ENCODE measurements at regions not wholly inside any gene's neighbourhood (a gene's known extent, or its start where the extent isn't known, plus 50 kb on each side); places are given as distances from the start of the nearest gene placed in this dataset.
A peak's percentile ranks its signal among the peaks of the same experiment; 100 is the strongest.

DNA sequence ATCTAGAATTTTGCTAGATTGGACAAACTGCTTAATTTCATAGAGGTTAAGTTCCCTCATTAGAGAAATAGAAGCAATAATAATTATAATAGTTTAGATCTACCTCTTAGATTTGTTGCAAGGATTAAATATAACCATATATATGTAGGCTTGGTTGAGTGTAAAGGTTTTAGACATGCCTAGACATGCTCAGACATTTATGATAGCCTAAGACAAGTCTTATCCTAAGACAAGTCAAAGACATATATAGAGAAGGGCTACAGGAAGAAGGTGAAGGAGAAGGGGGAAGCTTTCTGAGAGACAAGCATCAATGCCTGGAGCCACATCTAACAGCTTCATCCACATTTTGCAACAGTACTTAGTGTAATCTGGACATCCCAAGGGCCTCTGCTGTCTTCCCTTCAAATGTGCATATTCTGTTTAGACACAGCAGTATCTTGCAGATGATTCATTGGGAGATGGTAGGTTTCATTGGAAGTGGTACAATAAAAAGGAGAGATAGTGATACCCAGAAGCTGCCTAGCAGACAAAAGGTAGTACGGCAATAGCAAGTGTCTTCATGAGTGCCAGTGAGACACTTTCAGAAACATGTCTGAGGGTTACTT, 146.5 kb downstream of the HGF start:
- no peak for DNase-seq (ENCODE audit: low read depth)
- in situ Hi-C loops (cut with HindIII; ENCODE audit: low sequenced_read_pairs), result no loop called here
- H3K4me3 ChIP-seq (ENCODE audit: low read depth, low read length), result no peak overlapping the region
- TF ChIP-seq, protein P1, sequence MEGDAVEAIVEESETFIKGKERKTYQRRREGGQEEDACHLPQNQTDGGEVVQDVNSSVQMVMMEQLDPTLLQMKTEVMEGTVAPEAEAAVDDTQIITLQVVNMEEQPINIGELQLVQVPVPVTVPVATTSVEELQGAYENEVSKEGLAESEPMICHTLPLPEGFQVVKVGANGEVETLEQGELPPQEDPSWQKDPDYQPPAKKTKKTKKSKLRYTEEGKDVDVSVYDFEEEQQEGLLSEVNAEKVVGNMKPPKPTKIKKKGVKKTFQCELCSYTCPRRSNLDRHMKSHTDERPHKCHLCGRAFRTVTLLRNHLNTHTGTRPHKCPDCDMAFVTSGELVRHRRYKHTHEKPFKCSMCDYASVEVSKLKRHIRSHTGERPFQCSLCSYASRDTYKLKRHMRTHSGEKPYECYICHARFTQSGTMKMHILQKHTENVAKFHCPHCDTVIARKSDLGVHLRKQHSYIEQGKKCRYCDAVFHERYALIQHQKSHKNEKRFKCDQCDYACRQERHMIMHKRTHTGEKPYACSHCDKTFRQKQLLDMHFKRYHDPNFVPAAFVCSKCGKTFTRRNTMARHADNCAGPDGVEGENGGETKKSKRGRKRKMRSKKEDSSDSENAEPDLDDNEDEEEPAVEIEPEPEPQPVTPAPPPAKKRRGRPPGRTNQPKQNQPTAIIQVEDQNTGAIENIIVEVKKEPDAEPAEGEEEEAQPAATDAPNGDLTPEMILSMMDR (IDR thresholded peaks at IDR 0.05; ENCODE audit: low read depth, low read length, missing control alignments), result no peak

DNA sequence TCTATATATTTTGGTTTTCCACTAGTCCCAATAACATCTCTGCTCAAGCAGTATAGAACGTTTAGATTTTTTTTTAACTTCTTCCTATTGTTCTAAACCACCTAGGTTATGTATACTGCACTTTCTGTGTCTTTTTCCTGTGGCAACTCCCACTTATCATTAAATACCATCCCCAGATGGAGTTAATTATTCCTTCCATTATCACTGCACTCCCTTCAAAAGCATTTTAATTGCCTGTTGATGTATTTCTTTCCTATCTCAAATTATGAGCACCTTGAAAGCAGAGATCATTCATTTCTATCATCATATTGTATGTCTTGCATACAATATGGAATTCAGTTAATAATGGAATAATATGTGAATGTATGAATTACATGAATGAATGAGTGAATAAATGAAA, 148.0 kb downstream of the HGF start:
- in situ Hi-C loops (cut with HindIII; ENCODE audit: low sequenced_read_pairs), result no loop called here
- TF ChIP-seq, protein P1 (IDR thresholded peaks at IDR 0.05; ENCODE audit: low read depth, low read length, missing control alignments), result no peak
- DNase-seq (ENCODE audit: low read depth), result no peak
- no peak overlapping the region for H3K4me3 ChIP-seq (ENCODE audit: low read depth, low read length)

DNA sequence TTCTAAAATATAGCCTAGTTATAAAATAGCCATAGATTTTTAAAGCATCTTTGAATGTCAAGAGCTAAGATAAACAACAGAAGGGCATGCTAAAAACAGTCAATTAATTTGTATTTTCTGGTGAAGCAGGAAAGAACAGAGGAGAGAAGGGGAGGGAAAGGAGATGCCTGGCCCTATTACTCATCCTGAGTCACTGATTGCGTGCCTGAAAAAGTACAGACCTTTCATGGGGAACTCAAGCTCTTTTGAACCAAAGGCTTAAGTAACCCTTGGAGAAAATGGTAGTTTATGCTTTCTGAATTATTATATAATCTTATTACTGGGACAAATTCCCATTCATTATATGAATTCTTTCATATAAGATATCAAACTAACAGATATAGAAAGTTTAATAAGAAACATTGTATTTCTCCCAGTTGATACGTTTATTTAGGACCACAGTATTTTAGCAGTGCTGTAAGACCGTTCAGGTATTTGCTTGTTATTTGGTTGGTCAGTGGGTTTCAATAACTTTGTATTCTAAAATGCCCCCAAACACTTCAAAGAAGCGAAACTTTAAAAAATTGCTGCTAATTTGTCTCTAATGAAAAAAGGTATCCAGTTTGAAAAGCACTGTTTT, 151.3 kb downstream of the HGF start:
- in situ Hi-C loops (cut with HindIII; ENCODE audit: low sequenced_read_pairs), result no loop called here
- DNase-seq (ENCODE audit: low read depth), result peak; percentile 71
- TF ChIP-seq, protein P1 (IDR thresholded peaks at IDR 0.05; ENCODE audit: low read depth, low read length, missing control alignments), result no peak
- H3K4me3 ChIP-seq (ENCODE audit: low read depth, low read length), result no peak overlapping the region

DNA sequence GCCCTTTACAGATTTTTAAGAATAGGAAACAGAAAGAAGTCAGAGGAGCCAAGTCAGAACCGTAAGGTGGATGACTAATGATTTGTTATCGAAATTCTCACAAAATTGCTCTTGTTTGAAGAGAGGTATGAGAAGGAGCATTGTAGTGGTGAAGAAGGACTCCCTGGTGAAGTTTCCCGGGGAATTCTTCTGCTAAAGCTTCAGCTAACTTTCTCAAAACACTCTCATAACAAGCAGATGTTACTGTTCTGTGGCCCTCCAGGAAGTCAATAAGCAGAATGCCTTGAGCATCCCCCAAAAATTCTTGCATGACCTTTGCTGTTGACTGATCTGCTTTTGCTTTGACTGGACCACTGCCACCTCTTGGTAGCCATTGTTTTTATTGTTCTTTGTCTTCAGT, 152.9 kb downstream of the HGF start:
- in situ Hi-C loops (cut with HindIII; ENCODE audit: low sequenced_read_pairs), result no loop called here
- no peak for DNase-seq (ENCODE audit: low read depth)
- no peak overlapping the region for H3K4me3 ChIP-seq (ENCODE audit: low read depth, low read length)
- TF ChIP-seq, protein P1 (IDR thresholded peaks at IDR 0.05; ENCODE audit: low read depth, low read length, missing control alignments), result no peak

DNA sequence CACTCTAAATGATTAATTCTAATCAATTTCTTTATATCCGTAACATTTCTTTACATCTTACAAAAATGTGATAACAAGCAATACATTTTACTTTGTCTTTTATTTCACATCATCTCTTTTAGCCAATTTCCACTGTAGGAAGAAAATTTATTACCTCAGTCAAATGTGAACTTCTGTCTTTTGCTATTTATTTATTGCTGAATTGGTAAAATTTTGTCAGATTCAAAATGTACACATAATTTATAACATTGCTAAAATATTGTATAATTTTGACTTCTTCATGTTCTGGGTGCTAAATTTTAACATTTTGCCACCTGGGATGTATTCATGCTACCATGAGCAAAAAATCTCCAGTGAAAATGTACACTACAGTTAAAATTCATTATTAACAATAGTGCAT, 158.0 kb downstream of the HGF start:
- in situ Hi-C loops (cut with HindIII; ENCODE audit: low sequenced_read_pairs), result no loop called here

DNA sequence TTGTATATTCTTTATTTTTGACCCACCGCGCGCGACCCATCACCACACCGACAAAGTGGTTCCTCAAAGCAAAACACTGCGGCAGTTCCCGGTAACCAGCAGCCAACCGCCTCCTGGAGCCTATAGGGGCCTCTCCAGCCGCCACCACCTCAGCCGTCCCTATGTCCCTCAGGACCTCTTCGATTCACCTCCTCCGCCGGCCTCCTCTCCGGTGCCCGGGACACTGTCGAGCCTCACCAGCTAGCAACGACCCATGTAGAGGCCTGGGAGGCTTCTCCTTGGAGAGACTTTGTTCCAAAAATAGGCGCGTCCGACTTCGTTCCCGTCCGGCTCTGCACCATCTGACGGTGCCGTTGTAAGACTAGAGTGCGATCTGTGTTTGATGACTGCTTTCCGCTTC, 158.8 kb downstream of the HGF start:
- in situ Hi-C loops (cut with HindIII; ENCODE audit: low sequenced_read_pairs), result no loop called here
- H3K4me3 ChIP-seq (ENCODE audit: low read depth, low read length), result no peak overlapping the region
- TF ChIP-seq, protein P1 (IDR thresholded peaks at IDR 0.05; ENCODE audit: low read depth, low read length, missing control alignments), result no peak
- no peak for DNase-seq (ENCODE audit: low read depth)

More for the DNA sequence above, 158.0 kb downstream of the HGF start:
- DNase-seq (ENCODE audit: low read depth), result no peak
- H3K4me3 ChIP-seq (ENCODE audit: low read depth, low read length), result no peak overlapping the region
- TF ChIP-seq, protein P1 (IDR thresholded peaks at IDR 0.05; ENCODE audit: low read depth, low read length, missing control alignments), result no peak

Measured in astrocyte of the cerebellum (primary cell).